ENCODE measurements at regions not wholly inside any gene's neighbourhood (a gene's known extent, or its start where the extent isn't known, plus 50 kb on each side); places are given as distances from the start of the nearest gene placed in this dataset.

DNA sequence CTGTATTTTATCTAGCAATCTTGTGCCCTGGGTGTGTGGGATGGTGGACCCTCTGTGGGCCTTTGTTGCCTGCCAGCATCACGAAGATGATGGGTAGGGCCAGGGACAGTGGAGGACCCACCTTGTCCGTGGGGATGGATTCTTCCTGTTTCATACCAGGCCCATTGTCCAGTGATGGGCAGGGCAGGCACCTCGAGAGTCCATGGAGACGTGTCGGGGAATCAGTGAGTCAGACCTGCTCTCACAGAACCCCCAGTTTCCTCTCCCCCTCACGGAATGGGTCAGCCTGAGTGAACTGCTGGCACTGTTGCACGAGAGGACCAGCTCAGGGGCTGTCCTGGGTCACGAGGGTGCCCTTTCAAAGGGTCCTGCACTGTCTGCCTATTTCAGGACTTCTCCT is 401.2 kb downstream of the RPS24 start:
- TF ChIP-seq, protein P1, sequence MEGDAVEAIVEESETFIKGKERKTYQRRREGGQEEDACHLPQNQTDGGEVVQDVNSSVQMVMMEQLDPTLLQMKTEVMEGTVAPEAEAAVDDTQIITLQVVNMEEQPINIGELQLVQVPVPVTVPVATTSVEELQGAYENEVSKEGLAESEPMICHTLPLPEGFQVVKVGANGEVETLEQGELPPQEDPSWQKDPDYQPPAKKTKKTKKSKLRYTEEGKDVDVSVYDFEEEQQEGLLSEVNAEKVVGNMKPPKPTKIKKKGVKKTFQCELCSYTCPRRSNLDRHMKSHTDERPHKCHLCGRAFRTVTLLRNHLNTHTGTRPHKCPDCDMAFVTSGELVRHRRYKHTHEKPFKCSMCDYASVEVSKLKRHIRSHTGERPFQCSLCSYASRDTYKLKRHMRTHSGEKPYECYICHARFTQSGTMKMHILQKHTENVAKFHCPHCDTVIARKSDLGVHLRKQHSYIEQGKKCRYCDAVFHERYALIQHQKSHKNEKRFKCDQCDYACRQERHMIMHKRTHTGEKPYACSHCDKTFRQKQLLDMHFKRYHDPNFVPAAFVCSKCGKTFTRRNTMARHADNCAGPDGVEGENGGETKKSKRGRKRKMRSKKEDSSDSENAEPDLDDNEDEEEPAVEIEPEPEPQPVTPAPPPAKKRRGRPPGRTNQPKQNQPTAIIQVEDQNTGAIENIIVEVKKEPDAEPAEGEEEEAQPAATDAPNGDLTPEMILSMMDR (conservative IDR thresholded peaks at IDR 0.05; ENCODE audit: low read depth, low read length): no peak
- TF ChIP-seq EZH2 (IDR thresholded peaks at IDR 0.05; ENCODE audit: low read length, unreplicated experiment): no peak

Measured in PC-3 (cell line).